GM06990 (cell line): ENCODE measurements at regions not wholly inside any gene's neighbourhood (a gene's known extent, or its start where the extent isn't known, plus 50 kb on each side); places are given as distances from the start of the nearest gene placed in this dataset.

Source experiments
- DNase-seq: peaks from one replicate; pipeline ENCODE4 v3.0.0-alpha.2; 2011; ENCODE audit not compliant: insufficient read length; ENCODE audit errors: extremely low read depth
- H3K27me3 ChIP-seq: replicated peaks from 2 replicates; pipeline ENCODE4 v1.6.0; 2011; ENCODE audit warnings: low read length; ENCODE audit not compliant: control insufficient read depth, insufficient read depth
- H3K36me3 ChIP-seq: 2 replicates; pipeline ENCODE4 v1.5.1; 2011; ENCODE audit warnings: low read length; ENCODE audit not compliant: control insufficient read depth, insufficient read depth
- H3K4me3 ChIP-seq: replicated peaks from 2 replicates; pipeline ENCODE4 v1.5.1; 2011; ENCODE audit warnings: low read depth, mild to moderate bottlenecking, control low read depth, low read length
- TF ChIP-seq, protein P1 (sequence below): IDR thresholded peaks from 2 replicates; pipeline ENCODE4 v1.5.1; 2011; ENCODE audit warnings: low read length, control low read depth, mild to moderate bottlenecking, inconsistent platforms; ENCODE audit not compliant: insufficient read depth, poor library complexity, severe bottlenecking

DNA sequence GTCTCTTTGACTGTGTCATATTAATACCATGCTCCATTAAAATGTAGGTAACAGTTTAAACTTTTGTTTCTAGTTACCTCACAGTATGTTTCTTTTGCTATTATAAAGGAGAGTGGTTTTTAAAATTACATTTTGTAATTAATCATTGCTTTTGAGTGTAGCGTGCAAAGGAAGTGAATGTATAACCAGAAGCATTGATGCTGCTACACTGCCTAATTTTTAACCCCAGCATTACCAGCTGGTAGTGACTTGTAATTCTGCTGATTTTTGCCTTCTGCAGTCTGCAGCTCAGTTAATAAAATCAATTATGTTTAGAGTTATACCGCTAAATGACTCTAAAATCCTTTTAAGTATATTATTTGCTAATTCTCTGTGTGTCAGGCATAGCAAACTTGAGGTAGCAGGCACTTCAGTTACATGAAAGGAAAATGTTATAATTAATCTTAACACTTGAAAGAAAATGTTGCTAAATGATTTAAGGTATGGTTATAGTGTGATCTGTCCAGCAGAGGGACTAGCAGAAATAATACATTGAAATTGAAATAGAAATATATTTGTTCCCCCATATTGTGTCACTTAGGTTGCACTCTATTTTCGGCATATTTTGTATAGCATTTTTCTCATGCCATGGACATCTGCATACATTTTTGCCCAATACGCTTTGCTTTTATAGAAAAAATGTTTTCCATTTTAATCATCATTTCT is 388.5 kb downstream of the CNTNAP4 start:
- Histone ChIP-seq H3K27me3 (no peaks in the 10 kb centered on the region), H3K36me3 (no peaks in the 10 kb centered on the region), H3K4me3 (no peak overlapping the region)
- TF ChIP-seq, protein P1, sequence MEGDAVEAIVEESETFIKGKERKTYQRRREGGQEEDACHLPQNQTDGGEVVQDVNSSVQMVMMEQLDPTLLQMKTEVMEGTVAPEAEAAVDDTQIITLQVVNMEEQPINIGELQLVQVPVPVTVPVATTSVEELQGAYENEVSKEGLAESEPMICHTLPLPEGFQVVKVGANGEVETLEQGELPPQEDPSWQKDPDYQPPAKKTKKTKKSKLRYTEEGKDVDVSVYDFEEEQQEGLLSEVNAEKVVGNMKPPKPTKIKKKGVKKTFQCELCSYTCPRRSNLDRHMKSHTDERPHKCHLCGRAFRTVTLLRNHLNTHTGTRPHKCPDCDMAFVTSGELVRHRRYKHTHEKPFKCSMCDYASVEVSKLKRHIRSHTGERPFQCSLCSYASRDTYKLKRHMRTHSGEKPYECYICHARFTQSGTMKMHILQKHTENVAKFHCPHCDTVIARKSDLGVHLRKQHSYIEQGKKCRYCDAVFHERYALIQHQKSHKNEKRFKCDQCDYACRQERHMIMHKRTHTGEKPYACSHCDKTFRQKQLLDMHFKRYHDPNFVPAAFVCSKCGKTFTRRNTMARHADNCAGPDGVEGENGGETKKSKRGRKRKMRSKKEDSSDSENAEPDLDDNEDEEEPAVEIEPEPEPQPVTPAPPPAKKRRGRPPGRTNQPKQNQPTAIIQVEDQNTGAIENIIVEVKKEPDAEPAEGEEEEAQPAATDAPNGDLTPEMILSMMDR = no peak
- no peak for DNase-seq

DNA sequence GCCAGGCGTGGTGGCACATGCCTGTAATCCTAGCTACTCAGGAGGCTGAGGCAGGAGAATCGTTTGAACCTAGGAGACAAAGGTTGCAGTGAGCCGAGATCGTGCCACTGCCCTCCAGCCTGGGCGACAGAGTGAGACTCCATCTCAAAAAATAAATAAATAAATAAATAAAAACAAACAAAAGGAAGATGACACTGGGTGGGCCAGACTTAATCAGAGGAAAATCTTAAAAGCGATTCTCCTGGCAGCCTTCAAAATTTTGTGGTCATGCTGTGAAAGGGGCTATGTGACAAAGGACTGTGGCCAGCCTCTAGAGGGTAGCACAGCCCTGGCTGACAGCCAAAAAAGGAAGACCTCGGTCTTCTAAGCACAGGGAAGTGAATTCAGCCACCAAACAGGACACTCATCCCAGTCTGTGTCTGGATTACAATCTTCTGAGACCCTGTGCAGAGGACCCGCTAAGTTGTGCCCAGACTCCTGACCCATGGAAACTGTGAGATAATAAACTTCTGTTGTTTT is 391.1 kb downstream of the CNTNAP4 start:
- Histone ChIP-seq H3K4me3 (no peak overlapping the region), H3K27me3 (no peaks in the 10 kb centered on the region), H3K36me3 (no peaks in the 10 kb centered on the region)
- no peak for DNase-seq
- TF ChIP-seq, protein P1 = no peak

DNA sequence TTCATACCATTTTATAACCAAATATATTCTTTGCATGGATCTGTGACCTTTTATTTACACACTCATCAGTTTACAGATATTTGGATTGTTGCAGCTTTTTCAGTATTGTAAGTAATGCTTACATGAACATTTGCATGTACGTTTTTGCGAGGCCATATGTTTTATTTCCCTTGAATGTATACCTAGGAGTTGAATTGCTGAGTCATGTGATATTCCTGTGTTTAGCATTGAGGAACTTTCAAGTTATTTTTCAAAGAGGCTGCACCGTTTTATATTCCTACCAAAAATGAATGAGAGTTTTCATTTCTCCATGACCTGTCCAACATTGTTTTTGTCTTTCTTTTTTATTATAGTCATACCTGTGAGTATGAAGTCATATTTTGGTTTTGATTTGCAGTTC is 392.1 kb downstream of the CNTNAP4 start:
- TF ChIP-seq, protein P1 = no peak
- Histone ChIP-seq H3K27me3 (no peaks in the 10 kb centered on the region), H3K4me3 (no peak overlapping the region), H3K36me3 (no peaks in the 10 kb centered on the region)
- DNase-seq = no peak

DNA sequence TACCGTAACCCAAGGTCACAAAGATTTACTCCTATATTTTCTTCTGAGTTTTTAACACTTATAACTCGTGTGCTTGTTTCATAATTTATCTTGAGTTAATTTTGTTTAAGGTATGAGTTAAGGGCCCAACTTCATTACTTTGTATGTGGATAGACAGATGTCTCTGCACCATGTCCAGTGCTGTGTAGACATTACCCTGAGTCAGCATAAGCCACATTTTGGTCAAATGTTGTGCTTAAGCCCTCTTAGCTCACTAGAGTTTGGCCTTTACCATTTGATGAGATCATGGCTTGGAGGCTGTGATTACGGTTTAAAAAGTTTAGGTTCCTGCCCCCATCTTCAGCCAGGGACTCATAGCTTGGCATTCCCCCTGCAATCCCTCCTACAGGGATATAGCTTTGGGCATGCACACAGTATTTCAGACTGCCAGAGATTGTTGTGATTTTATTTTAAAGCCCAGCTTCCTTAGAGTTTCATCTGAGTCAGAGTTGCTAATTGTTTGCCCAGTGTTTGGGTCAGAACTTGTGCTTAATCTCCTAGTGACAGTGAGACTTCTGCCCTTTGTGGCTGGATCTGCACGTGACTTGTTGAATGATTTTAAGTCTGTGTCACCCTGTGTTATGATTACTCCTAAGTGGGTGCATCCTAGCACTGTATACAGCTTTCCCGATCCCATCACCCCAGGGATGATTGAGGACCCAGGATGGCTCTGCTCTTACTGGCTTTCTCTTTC is 393.1 kb downstream of the CNTNAP4 start:
- Histone ChIP-seq H3K36me3 (no peaks in the 10 kb centered on the region), H3K4me3 (no peak overlapping the region), H3K27me3 (no peaks in the 10 kb centered on the region)
- DNase-seq = no peak
- TF ChIP-seq, protein P1 = no peak

DNA sequence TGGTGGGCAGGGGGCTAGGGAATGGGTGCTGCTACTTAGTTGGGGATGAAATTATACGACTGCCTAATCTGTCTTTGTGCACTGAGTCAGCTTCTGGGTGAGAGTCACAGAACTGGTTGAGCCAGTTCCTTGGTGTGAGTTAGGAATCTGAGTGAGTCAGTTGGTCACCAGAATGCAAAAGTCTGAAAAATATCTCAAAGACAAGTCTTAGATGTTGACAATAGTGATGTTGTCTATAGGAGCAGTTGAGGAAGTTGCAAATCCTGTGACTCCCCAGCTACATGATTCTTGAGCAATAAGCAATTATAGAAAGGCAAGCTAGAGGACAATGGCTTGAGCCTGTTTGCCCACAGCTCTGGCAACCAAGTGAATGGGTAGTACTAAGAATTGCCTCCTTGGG is 399.2 kb downstream of the CNTNAP4 start:
- Histone ChIP-seq H3K27me3 (no peaks in the 10 kb centered on the region), H3K36me3 (no peaks in the 10 kb centered on the region), H3K4me3 (no peak overlapping the region)
- DNase-seq = no peak
- TF ChIP-seq, protein P1 = no peak
